ENCODE measurements at regions not wholly inside any gene's neighbourhood (a gene's known extent, or its start where the extent isn't known, plus 50 kb on each side); places are given as distances from the start of the nearest gene placed in this dataset.

- no peak for DNase-seq (ENCODE audit: low read depth in 2 of 2)
- no peak overlapping the region for H3K4me3 ChIP-seq (replicated peaks in 1 of 2; ENCODE audit: low read depth in 2 of 2, low read length in 2 of 2)
- TF ChIP-seq CTCF (IDR thresholded peaks at IDR 0.05; ENCODE audit: low read depth, low read length) = no peak
Measured at GRCh38 chr7:86950360-86950759, 109.1 kb downstream of the ELAPOR2 start.

- no peak for TF ChIP-seq CTCF (IDR thresholded peaks at IDR 0.05; ENCODE audit: low read depth, low read length)
- DNase-seq (ENCODE audit: low read depth in 2 of 2) = no peak
- no peak overlapping the region for H3K4me3 ChIP-seq (replicated peaks in 1 of 2; ENCODE audit: low read depth in 2 of 2, low read length in 2 of 2)
Measured at GRCh38 chr7:86949779-86950260, 109.6 kb downstream of the ELAPOR2 start.

- DNase-seq (ENCODE audit: low read depth in 2 of 2) = no peak
- no peak overlapping the region for H3K4me3 ChIP-seq (replicated peaks in 1 of 2; ENCODE audit: low read depth in 2 of 2, low read length in 2 of 2)
- TF ChIP-seq CTCF (IDR thresholded peaks at IDR 0.05; ENCODE audit: low read depth, low read length) = no peak
Measured at GRCh38 chr7:86949052-86949778, 110.2 kb downstream of the ELAPOR2 start.

GRCh38 chr7:86947929-86948328 is 111.5 kb downstream of the ELAPOR2 start:
- peak in 1 of 2 donors; percentile 27 for DNase-seq (ENCODE audit: low read depth in 2 of 2)
- TF ChIP-seq CTCF (IDR thresholded peaks at IDR 0.05; ENCODE audit: low read depth, low read length) = no peak
- H3K4me3 ChIP-seq (replicated peaks in 1 of 2; ENCODE audit: low read depth in 2 of 2, low read length in 2 of 2) = no peak overlapping the region

- no peak for DNase-seq (ENCODE audit: low read depth in 2 of 2)
- TF ChIP-seq CTCF (IDR thresholded peaks at IDR 0.05; ENCODE audit: low read depth, low read length) = no peak
- H3K4me3 ChIP-seq (replicated peaks in 1 of 2; ENCODE audit: low read depth in 2 of 2, low read length in 2 of 2) = no peak overlapping the region
Measured at GRCh38 chr7:86943447-86943846, 116.0 kb downstream of the ELAPOR2 start.

- no peak for TF ChIP-seq CTCF (IDR thresholded peaks at IDR 0.05; ENCODE audit: low read depth, low read length)
- no peak overlapping the region for H3K4me3 ChIP-seq (replicated peaks in 1 of 2; ENCODE audit: low read depth in 2 of 2, low read length in 2 of 2)
- no peak for DNase-seq (ENCODE audit: low read depth in 2 of 2)
Measured at GRCh38 chr7:86942995-86943394, 116.5 kb downstream of the ELAPOR2 start.

GRCh38 chr7:86942081-86942480 is 117.4 kb downstream of the ELAPOR2 start:
- DNase-seq (ENCODE audit: low read depth in 2 of 2) = peak in 1 of 2 donors; percentile 16
- no peak for TF ChIP-seq CTCF (IDR thresholded peaks at IDR 0.05; ENCODE audit: low read depth, low read length)
- no peak overlapping the region for H3K4me3 ChIP-seq (replicated peaks in 1 of 2; ENCODE audit: low read depth in 2 of 2, low read length in 2 of 2)
